ENCODE measurements at regions not wholly inside any gene's neighbourhood (a gene's known extent, or its start where the extent isn't known, plus 50 kb on each side); places are given as distances from the start of the nearest gene placed in this dataset.

- no peak for DNase-seq
These were observed 106.6 kb upstream of the NR2F2 start for GRCh38 chr15:96223939-96224338.

GRCh38 chr15:96225642-96226259 lies 104.7 kb upstream of the NR2F2 start:
- no peak for DNase-seq

- no peak for DNase-seq
These were observed 99.8 kb upstream of the NR2F2 start for GRCh38 chr15:96230526-96231181.

GRCh38 chr15:96232335-96232734 lies 98.2 kb upstream of the NR2F2 start:
- no peak for DNase-seq

GRCh38 chr15:96234109-96234892 lies 96.2 kb upstream of the NR2F2 start:
- no peak for DNase-seq

GRCh38 chr15:96237002-96237401 lies 93.5 kb upstream of the NR2F2 start:
- DNase-seq, result no peak

GRCh38 chr15:96242761-96243160 lies 87.7 kb upstream of the NR2F2 start:
- no peak for DNase-seq

GRCh38 chr15:96243701-96244100 lies 86.8 kb upstream of the NR2F2 start:
- no peak for DNase-seq

- no peak for DNase-seq
These were observed 85.2 kb upstream of the NR2F2 start for GRCh38 chr15:96245252-96245651.

- no peak for DNase-seq
These were observed 84.4 kb upstream of the NR2F2 start for GRCh38 chr15:96246057-96246456.

GRCh38 chr15:96247621-96248305 lies 82.7 kb upstream of the NR2F2 start:
- DNase-seq, result no peak

- no peak for DNase-seq
These were observed 78.4 kb upstream of the NR2F2 start for GRCh38 chr15:96252148-96252547.

GRCh38 chr15:96253006-96253747 lies 77.3 kb upstream of the NR2F2 start:
- DNase-seq, result no peak

GRCh38 chr15:96254173-96254572 lies 76.3 kb upstream of the NR2F2 start:
- DNase-seq, result no peak

- no peak for DNase-seq
These were observed 74.9 kb upstream of the NR2F2 start for GRCh38 chr15:96255599-96255998.

GRCh38 chr15:96261575-96262034 lies 68.9 kb upstream of the NR2F2 start:
- no peak for DNase-seq

- no peak for DNase-seq
These were observed 68.4 kb upstream of the NR2F2 start for GRCh38 chr15:96262097-96262496.

GRCh38 chr15:96262549-96263489 lies 67.7 kb upstream of the NR2F2 start:
- no peak for DNase-seq

GRCh38 chr15:96264351-96264798 lies 66.1 kb upstream of the NR2F2 start:
- DNase-seq, result no peak

GRCh38 chr15:96264801-96265515 lies 65.5 kb upstream of the NR2F2 start:
- no peak for DNase-seq

GRCh38 chr15:96266456-96266855 lies 64.0 kb upstream of the NR2F2 start:
- DNase-seq, result no peak

Measured in activated CD4-positive, alpha-beta T cell treated with anti-CD3 and anti-CD28 coated beads for 1 hour (primary cell).